ENCODE measurements at regions not wholly inside any gene's neighbourhood (a gene's known extent, or its start where the extent isn't known, plus 50 kb on each side); places are given as distances from the start of the nearest gene placed in this dataset.

DNA sequence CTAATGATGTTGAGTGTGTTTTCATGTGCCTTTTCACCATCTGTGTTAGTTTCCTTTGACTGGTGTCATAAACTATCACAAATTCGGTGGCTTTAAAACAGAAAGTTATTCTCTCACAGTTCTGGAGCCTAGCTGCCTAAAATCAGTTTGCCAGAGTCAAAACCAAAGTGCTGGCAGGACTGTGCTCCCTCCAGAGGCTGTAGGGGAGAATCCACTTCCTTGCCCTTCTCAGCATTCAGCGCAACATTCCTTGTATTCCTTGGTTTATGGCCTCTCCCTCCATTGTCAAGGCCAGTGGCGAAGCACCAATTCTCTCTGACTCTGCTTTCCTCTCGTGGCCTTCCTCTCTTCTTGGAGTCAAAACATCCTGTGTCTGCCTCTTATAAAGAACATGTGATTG, 174.2 kb upstream of the PDE3A start:
- TF ChIP-seq, protein P1, sequence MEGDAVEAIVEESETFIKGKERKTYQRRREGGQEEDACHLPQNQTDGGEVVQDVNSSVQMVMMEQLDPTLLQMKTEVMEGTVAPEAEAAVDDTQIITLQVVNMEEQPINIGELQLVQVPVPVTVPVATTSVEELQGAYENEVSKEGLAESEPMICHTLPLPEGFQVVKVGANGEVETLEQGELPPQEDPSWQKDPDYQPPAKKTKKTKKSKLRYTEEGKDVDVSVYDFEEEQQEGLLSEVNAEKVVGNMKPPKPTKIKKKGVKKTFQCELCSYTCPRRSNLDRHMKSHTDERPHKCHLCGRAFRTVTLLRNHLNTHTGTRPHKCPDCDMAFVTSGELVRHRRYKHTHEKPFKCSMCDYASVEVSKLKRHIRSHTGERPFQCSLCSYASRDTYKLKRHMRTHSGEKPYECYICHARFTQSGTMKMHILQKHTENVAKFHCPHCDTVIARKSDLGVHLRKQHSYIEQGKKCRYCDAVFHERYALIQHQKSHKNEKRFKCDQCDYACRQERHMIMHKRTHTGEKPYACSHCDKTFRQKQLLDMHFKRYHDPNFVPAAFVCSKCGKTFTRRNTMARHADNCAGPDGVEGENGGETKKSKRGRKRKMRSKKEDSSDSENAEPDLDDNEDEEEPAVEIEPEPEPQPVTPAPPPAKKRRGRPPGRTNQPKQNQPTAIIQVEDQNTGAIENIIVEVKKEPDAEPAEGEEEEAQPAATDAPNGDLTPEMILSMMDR (IDR thresholded peaks at IDR 0.05): no peak
- no peak for TF ChIP-seq EZH2 (IDR thresholded peaks at IDR 0.05; ENCODE audit: borderline replicate concordance, insufficient read depth, low read depth, low read length, poor library complexity, severe bottlenecking)

All from B cell (primary cell).